ENCODE measurements at regions not wholly inside any gene's neighbourhood (a gene's known extent, or its start where the extent isn't known, plus 50 kb on each side); places are given as distances from the start of the nearest gene placed in this dataset.
A peak's percentile ranks its signal among the peaks of the same experiment; 100 is the strongest.
"Not testable (repeated sequence)": the region's sequence is repeated elsewhere in the genome, so short reads cannot be mapped to it uniquely, and the experiment has no call there.

DNA sequence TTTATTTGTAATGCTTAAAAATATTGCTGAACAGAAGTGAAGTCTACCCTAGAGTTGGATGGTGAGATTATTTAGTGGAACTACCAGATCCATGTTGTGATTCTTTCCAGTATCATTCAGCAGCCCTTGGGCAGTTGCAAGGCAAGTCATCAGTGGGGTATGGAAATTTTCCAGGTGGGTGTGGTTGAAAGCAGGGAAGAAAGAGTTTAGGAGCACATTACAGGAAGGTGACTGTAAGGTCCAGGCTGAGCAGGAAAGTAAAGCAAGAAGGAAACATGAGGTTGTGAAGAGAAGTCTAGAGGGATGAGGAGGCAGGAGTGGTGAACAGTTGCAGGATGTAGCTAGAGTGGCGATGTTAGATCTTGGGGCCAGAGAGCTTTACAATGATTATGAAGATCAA lies 178.0 kb upstream of the ROPN1B start:
- DNase-seq (ENCODE audit: low read depth in 3 of 3): not testable (repeated sequence)

DNA sequence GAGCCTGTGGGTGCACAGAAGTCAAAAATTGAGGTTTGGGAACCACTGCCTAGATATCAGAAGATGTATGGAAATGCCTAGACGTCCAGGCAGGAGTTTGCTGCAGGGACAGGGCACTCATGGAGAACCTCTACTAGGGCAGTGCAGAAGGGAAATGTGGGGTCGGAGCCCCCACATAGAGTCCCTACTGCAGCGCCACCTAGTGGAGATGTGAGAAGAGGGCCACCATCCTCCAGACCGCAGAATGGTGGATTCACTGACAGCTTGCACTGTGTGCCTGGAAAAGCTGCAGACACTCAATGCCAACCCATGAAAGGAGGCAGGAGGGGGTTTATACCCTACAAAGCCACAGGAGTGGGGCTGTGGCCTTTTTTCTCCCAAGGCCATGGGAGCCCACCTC lies 159.0 kb upstream of the ROPN1B start:
- not testable (repeated sequence) for DNase-seq (ENCODE audit: low read depth in 3 of 3)

GRCh38 chr3:125822175-125822574 lies 146.8 kb upstream of the ROPN1B start:
- peak in 1 of 3 experiments; percentile 16 for DNase-seq (ENCODE audit: low read depth in 3 of 3)

GRCh38 chr3:125831005-125831750 lies 137.8 kb upstream of the ROPN1B start:
- not testable (repeated sequence) for DNase-seq (ENCODE audit: low read depth in 3 of 3)

GRCh38 chr3:125835562-125835961 lies 133.4 kb upstream of the ROPN1B start:
- DNase-seq (ENCODE audit: low read depth in 3 of 3): not testable (repeated sequence)

DNA sequence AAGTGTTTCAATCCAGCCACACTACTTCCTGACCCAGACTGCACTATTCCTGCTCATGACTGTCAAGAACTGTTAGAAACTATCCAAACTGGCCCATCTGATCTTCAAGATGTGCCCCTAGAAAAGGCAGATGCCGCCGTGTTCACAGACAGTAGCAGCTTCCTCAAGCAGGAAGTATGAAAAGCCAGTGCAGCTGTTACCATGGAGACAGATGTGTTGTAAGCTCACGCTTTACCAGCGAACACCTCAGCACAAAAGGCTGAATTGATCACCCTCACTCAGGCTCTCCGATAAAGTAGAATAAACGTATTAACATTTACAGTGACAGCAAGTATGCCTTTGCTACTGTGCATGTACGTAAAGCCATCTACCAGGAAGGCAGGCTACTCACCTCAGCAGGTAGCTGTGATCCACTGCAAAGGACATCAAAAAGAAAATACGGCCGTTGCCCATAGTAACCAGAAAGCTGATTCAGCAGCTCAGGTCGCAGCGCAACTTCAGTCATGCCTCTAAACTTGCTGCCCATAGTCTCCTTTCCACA lies 132.9 kb upstream of the ROPN1B start:
- peak in 2 of 3 experiments; percentile 0 to 9 for DNase-seq (ENCODE audit: low read depth in 3 of 3)

DNA sequence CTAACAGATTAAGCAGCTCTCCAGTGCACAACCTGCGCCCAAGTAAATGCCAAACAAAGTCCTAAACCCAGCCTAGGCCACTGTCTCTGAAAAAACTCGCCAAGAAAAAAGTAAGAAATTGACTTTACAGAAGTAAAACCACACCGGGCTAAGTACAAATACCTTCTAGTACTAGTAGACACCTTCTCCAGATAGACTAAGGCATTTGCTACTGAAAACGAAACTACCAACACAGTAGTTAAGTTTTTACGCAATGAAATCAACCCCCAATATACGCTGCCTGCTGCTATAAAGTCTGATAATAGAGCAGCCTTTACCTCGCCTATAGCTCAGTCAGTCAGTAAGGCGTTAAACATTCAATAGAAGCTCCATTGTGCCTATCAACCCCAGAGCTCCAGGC lies 132.2 kb upstream of the ROPN1B start:
- not testable (repeated sequence) for DNase-seq (ENCODE audit: low read depth in 3 of 3)

DNA sequence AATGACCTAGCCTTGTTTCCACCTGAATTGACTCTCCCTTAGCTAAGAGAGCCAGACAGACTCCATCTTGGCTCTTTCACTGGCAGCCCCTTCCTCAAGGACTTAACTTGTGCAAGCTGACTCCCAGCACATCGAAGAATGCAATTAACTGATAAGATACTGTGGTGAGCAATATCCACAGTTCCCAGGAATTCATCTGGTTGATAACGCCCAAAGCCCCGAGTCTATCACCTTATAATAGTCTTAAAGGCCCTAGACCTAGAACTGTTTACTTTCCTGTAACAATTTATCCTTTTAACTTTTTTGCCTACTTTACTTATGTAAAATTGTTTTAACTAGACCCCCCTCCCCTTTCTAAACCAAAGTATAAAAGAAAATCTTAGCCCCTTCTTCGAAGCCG lies 130.1 kb upstream of the ROPN1B start:
- DNase-seq (ENCODE audit: low read depth in 3 of 3): not testable (repeated sequence)

DNA sequence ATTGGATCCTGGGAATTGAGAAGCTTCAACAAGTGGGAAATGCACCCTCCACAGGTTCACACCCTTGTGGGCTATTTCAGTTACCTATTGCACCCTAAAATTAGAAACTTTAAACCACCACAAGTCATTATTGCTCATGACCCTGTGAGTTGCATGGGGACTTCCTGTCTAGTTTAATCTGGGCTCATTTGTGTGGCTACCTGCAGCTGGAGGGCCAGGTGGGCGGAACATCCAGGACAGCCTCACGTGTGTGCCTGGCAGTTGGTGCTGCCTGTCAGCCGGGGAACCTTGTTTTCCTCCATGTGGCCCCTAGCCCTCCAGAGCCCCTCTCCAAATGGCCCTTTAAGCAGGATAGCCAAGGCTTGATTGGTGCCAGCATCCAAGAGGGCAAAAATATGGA lies 128.5 kb upstream of the ROPN1B start:
- not testable (repeated sequence) for DNase-seq (ENCODE audit: low read depth in 3 of 3)

GRCh38 chr3:125847966-125848365 lies 121.0 kb upstream of the ROPN1B start:
- not testable (repeated sequence) for DNase-seq (ENCODE audit: low read depth in 3 of 3)

- DNase-seq (ENCODE audit: low read depth in 3 of 3): not testable (repeated sequence)
These were observed 114.0 kb upstream of the ROPN1B start for GRCh38 chr3:125855006-125855405.

GRCh38 chr3:125860547-125860946 lies 108.4 kb upstream of the ROPN1B start:
- not testable (repeated sequence) for DNase-seq (ENCODE audit: low read depth in 3 of 3)

DNA sequence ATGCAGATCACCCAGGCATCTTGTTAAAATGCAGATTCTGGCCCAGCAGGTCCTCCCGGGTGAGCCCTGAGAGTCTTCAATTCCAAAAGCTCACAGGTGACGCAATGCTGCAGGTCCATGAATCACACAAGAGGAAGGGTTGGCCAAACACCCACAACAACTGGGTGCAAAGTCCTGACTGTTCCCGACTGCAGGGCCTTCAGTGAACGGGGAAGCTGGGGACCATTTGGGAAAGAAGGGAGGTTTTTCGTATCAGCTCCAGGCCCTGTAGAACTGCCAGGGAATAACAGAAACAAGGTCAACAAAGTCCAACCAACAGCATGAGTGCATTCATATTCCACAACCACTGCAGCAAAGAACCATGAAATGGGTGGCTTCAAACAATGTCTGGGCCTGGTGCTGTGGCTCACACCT lies 106.1 kb upstream of the ROPN1B start:
- DNase-seq (ENCODE audit: low read depth in 3 of 3): not testable (repeated sequence)

DNA sequence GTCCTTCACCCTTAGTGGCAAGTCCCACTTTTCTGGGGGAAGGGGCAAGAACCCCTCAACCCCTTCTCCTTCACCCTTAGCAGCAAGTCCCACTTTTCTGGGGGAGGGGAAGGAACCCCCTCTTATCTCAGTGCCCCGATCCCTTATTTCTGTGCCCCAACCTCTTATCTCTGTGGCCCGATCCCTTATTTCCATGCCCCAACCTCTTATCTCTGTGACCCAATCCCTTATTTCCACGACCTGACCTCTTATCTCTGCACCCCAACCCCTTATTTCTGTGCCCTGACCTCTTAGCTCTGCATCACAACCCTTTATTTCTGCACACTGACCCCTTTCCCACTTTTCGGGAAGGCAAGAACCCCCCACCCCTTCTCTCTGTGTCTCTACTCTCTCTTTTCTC lies 104.4 kb upstream of the ROPN1B start:
- not testable (repeated sequence) for DNase-seq (ENCODE audit: low read depth in 3 of 3)

GRCh38 chr3:125886006-125886405 lies 83.0 kb upstream of the ROPN1B start:
- DNase-seq (ENCODE audit: low read depth in 3 of 3): not testable (repeated sequence)

- DNase-seq (ENCODE audit: low read depth in 3 of 3): not testable (repeated sequence)
These were observed 69.8 kb upstream of the ROPN1B start for GRCh38 chr3:125899181-125899580.

DNA sequence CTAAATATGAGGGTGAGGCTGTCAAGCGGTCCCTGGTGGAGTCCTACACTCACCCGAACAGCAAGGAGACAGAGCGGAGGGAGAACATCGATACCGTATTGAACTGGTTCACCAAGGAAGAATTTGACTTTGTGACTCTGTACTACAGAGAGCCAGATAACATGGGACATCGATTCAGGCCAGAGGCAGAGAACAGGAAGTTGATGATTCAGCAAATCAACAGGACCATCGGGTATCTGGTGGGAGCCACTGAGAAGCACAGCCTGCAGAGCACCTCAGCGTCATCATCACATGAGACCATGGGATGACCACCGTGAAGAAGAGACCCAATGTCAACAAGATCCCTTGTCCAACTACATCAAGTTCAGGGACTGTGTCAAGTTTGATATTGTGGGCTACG lies 67.5 kb upstream of the ROPN1B start:
- not testable (repeated sequence) for DNase-seq (ENCODE audit: low read depth in 3 of 3)

GRCh38 chr3:125903780-125904455 lies 65.1 kb upstream of the ROPN1B start:
- DNase-seq (ENCODE audit: low read depth in 3 of 3): not testable (repeated sequence)

GRCh38 chr3:125907279-125907678 lies 61.7 kb upstream of the ROPN1B start:
- not testable (repeated sequence) for DNase-seq (ENCODE audit: low read depth in 3 of 3)

GRCh38 chr3:125910851-125911250 lies 58.1 kb upstream of the ROPN1B start:
- DNase-seq (ENCODE audit: low read depth in 3 of 3): not testable (repeated sequence)

DNA sequence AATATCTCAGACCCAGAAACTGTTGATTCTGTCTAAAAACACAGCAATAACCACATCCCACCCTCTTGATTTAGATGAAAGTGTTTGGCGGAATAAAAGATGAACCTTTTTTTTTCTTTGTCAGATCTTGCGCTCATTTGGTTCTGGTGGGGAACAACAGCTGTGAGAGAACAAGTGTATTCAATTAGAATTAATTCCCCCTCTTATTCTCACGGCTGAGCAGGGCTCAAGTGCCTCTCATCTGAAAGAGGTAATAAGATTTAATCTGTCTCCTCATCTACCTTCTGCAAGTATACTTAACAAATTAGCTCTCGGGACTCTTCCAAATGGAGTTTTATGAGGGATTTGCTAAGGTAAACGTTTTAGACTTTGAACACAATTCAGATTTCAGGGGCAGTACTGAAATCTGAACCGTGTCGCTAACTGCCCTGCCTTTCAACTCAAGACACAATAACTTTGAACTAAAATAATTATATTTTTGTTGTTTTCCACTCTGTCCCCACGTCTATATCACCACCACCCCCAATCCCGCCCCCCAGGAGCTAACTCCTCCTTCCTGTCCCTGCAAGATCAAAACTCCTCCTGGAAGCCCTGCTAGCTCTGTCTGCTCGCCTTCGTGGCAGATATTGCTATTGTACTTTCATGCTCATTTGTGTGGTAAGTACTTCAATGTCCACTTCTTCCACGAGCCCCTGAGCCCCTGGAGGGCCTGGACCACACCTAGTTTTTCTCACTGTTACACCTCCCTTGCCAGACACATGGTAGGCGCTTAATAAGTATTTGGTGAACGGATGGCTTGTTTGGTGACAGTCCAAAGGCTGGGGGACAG lies 54.2 kb upstream of the ROPN1B start:
- not testable (repeated sequence) for DNase-seq (ENCODE audit: low read depth in 3 of 3)

GRCh38 chr3:125915437-125915787 lies 53.6 kb upstream of the ROPN1B start:
- DNase-seq (ENCODE audit: low read depth in 3 of 3): not testable (repeated sequence)
